Parathyroid adenoma (tissue), 2 donors: ENCODE measurements at regions not wholly inside any gene's neighbourhood (a gene's known extent, or its start where the extent isn't known, plus 50 kb on each side); places are given as distances from the start of the nearest gene placed in this dataset.

Experiments used
- H2AFZ ChIP-seq: fragments of 300-600 bp; sonication (generic); one replicate; pipeline ENCODE4 v1.7.0; 2017; ENCODE audit warnings: antibody characterized with exemption, mild to moderate bottlenecking
- H3K27ac ChIP-seq: fragments of 300-600 bp; sonication (generic); one replicate; pipeline ENCODE4 v1.7.0; 2017
- H3K27me3 ChIP-seq: fragments of 300-600 bp; sonication (generic); one replicate; pipeline ENCODE4 v1.7.0; 2017; ENCODE audit warnings: low read length; ENCODE audit not compliant: control insufficient read depth, insufficient read depth
- H3K36me3 ChIP-seq: fragments of 300-600 bp; sonication (generic); one replicate; pipeline ENCODE4 v1.7.0; 2017; ENCODE audit warnings: low read length; ENCODE audit not compliant: control insufficient read depth, insufficient read depth
- H3K4me1 ChIP-seq: fragments of 300-600 bp; sonication (generic); one replicate; pipeline ENCODE4 v1.7.0; 2017; ENCODE audit warnings: control low read depth
- H3K4me2 ChIP-seq: fragments of 300-600 bp; sonication (generic); one replicate; pipeline ENCODE4 v1.7.0; 2017; ENCODE audit warnings: low read length
- H3K4me3 ChIP-seq: fragments of 300-600 bp; sonication (generic); one replicate; pipeline ENCODE4 v1.7.0; 2017; ENCODE audit warnings: low read depth, low read length
- H3K79me2 ChIP-seq: fragments of 300-600 bp; sonication (generic); one replicate; pipeline ENCODE4 v1.7.0; 2017; ENCODE audit warnings: control low read depth
- H3K9ac ChIP-seq: fragments of 300-600 bp; sonication (generic); one replicate; pipeline ENCODE4 v1.7.0; 2017; ENCODE audit warnings: mild to moderate bottlenecking
- H3K9me3 ChIP-seq: fragments of 300-600 bp; sonication (generic); one replicate; pipeline ENCODE4 v1.7.0; 2017; ENCODE audit warnings: low read length; ENCODE audit not compliant: control insufficient read depth
- TF ChIP-seq, protein P1 (sequence below): fragments of 300-600 bp; sonication (generic); IDR thresholded peaks from one replicate; pipeline ENCODE4 v1.7.0; 2017; ENCODE audit warnings: antibody characterized with exemption, mild to moderate bottlenecking
- donor health status: primary hyperparathyroidism.

DNA sequence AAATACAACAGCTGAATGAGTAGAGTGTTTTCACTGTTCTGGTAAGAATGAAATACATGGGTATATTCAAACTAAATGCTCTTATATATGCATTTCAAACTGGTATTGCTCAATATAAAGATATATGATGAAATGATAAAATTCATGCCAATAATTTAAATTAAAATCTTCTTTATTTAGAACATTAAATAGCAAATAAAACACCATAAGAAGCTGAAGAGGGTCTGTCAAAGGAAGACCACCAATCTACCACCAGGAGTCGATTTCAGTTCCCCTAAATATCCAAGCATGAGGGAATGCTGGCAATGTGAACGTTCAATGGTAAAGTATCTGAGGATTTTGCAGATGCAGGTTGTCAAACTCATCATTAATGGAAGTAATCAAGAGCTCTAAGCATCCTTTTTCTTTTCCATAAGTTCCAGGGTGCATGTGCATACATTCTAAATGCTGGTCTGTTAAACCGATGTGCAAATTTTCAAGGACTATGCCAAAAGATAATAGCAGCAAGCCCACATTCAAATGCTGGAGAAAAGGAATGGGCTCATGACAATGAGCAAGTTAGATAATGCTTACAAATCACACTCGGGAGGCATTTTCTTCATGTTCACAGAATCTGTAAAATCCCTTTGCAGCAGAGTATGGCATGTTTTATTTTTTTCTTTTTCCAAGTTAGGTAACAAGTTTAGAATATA, 118.8 kb upstream of the MTAP start:
- H3K27me3 ChIP-seq, result no peaks in the 10 kb centered on the region
- H3K36me3 ChIP-seq, result no peaks in the 10 kb centered on the region
- H3K9ac ChIP-seq, result no peak overlapping the region
- H3K4me1 ChIP-seq, result no peaks in the 10 kb centered on the region
- TF ChIP-seq, protein P1, sequence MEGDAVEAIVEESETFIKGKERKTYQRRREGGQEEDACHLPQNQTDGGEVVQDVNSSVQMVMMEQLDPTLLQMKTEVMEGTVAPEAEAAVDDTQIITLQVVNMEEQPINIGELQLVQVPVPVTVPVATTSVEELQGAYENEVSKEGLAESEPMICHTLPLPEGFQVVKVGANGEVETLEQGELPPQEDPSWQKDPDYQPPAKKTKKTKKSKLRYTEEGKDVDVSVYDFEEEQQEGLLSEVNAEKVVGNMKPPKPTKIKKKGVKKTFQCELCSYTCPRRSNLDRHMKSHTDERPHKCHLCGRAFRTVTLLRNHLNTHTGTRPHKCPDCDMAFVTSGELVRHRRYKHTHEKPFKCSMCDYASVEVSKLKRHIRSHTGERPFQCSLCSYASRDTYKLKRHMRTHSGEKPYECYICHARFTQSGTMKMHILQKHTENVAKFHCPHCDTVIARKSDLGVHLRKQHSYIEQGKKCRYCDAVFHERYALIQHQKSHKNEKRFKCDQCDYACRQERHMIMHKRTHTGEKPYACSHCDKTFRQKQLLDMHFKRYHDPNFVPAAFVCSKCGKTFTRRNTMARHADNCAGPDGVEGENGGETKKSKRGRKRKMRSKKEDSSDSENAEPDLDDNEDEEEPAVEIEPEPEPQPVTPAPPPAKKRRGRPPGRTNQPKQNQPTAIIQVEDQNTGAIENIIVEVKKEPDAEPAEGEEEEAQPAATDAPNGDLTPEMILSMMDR, result no peak
- no peak overlapping the region for H3K4me2 ChIP-seq
- H3K9me3 ChIP-seq, result no peaks in the 10 kb centered on the region
- no peak overlapping the region for H3K27ac ChIP-seq
- no peaks in the 10 kb centered on the region for H3K79me2 ChIP-seq
- no peak overlapping the region for H3K4me3 ChIP-seq
- no peak overlapping the region for H2AFZ ChIP-seq

DNA sequence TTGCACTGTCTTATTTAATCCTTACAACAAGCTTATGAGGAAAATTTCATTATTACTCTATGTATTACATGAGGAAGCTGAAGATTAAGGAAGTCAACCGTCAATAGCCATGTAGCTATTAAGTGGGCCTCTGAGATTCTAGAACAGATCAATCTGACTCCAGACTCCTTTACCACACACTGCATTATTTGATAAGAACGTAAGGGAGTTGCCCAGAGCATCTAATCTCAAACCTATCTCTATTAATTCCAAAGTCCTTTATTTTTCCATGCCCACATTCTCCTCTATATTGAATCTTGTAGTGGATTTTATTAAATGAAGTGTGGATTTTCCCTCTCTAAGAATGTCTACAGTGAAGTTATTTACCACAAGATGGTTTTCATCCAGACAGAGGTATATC, 118.2 kb upstream of the MTAP start:
- no peaks in the 10 kb centered on the region for H3K4me1 ChIP-seq

DNA sequence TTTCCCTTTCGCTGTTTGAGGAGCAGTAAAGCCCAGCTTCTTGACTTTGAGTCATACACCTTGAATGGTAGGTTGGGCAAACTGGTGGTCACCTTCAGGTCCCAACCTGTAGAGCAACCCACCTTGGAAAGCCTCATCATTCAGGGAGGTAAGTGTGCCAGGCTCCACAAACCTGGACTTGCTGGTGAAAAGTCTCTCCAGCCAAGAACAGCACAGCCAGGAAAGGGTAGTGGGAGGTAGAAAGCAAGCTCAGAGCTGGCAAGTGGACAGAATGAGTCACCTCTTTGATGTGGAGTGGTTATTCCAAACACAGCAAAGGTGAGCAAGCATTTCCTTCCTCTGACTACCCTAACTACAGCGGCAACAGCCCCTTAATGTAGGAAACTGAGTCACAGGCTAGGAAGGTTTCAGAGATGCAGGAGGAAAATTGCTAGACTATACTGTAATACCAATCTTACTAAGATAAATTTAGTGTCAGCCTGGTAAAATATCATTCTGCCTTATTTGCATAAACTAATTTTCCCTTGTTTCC, 117.5 kb upstream of the MTAP start:
- TF ChIP-seq, protein P1, result no peak
- H3K9ac ChIP-seq, result no peak overlapping the region
- no peaks in the 10 kb centered on the region for H3K9me3 ChIP-seq
- no peak overlapping the region for H3K4me2 ChIP-seq
- H3K79me2 ChIP-seq, result no peaks in the 10 kb centered on the region
- H3K4me1 ChIP-seq, result no peaks in the 10 kb centered on the region
- no peaks in the 10 kb centered on the region for H3K27me3 ChIP-seq
- H2AFZ ChIP-seq, result no peak overlapping the region
- no peak overlapping the region for H3K4me3 ChIP-seq
- H3K27ac ChIP-seq, result no peak overlapping the region
- no peaks in the 10 kb centered on the region for H3K36me3 ChIP-seq

More for the DNA sequence above, 118.2 kb upstream of the MTAP start:
- H3K36me3 ChIP-seq, result no peaks in the 10 kb centered on the region
- no peak overlapping the region for H3K27ac ChIP-seq
- H2AFZ ChIP-seq, result no peak overlapping the region
- no peaks in the 10 kb centered on the region for H3K9me3 ChIP-seq
- no peaks in the 10 kb centered on the region for H3K79me2 ChIP-seq
- TF ChIP-seq, protein P1, result no peak
- H3K4me2 ChIP-seq, result no peak overlapping the region
- no peaks in the 10 kb centered on the region for H3K27me3 ChIP-seq
- no peak overlapping the region for H3K4me3 ChIP-seq
- H3K9ac ChIP-seq, result no peak overlapping the region

DNA sequence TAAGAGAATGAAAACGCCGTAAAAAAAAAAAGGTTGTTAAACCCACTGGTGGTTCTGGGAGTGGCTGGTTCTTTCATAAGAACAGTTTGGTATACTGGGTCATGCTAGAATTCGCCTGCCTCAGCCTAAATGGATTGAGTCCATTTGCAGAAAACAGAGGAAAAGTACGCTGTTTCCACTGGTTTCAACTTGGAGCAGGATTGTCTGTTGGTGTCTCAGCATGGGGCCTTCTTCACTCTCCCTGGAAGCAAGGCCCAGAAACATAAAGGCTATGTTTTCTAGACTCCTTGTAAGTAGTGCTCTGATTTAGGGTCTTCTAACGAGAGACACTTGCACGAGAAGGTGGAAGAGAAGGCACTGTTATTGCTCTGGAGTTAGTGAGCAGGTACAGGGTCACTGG, 116.9 kb upstream of the MTAP start:
- TF ChIP-seq, protein P1, result no peak
- Histone ChIP-seq H3K4me3 (no peak overlapping the region), H3K79me2 (no peaks in the 10 kb centered on the region), H3K27ac (no peak overlapping the region), H3K4me2 (no peak overlapping the region), H3K4me1 (no peaks in the 10 kb centered on the region), H2AFZ (no peak overlapping the region), H3K36me3 (no peaks in the 10 kb centered on the region), H3K9me3 (no peaks in the 10 kb centered on the region), H3K9ac (no peak overlapping the region), H3K27me3 (no peaks in the 10 kb centered on the region)

DNA sequence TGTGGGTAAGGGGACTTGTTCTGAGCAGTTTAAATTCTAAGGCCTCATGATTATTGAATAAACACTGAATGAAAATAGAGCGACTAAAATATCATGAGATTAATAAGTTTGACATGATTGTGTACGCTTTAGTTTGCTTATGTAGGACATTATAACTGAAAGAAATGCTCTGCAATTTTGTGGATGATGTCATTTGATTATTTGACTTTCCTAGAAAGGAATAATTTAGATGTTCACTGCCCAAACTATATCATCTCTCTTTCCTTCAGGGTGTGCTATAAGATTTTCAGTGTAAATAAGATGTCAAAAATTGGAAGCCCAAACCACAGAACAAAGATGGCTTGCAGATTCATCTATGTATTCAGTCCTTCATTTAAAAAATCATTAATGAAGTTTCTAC, 115.7 kb upstream of the MTAP start:
- no peaks in the 10 kb centered on the region for H3K4me1 ChIP-seq
- no peak overlapping the region for H2AFZ ChIP-seq
- no peaks in the 10 kb centered on the region for H3K9me3 ChIP-seq
- no peaks in the 10 kb centered on the region for H3K36me3 ChIP-seq
- TF ChIP-seq, protein P1, result no peak
- H3K79me2 ChIP-seq, result no peaks in the 10 kb centered on the region
- H3K9ac ChIP-seq, result no peak overlapping the region
- no peak overlapping the region for H3K4me3 ChIP-seq
- no peak overlapping the region for H3K4me2 ChIP-seq
- H3K27me3 ChIP-seq, result no peaks in the 10 kb centered on the region
- no peak overlapping the region for H3K27ac ChIP-seq
